ENCODE measurements at regions not wholly inside any gene's neighbourhood (a gene's known extent, or its start where the extent isn't known, plus 50 kb on each side); places are given as distances from the start of the nearest gene placed in this dataset.
"Not testable (repeated sequence)": the region's sequence is repeated elsewhere in the genome, so short reads cannot be mapped to it uniquely, and the experiment has no call there.

- DNase-seq (ENCODE audit: low spot score) = no peak
- intact Hi-C loops (cut with DNase I) = no loop called here
Observed at GRCh38 chr6:76634695-76635094, 562.2 kb upstream of the IMPG1 start.

- no peak for DNase-seq (ENCODE audit: low spot score)
- intact Hi-C loops (cut with DNase I) = no loop called here
Observed at GRCh38 chr6:76633259-76633658, 560.8 kb upstream of the IMPG1 start.

GRCh38 chr6:76631622-76632021 is 559.2 kb upstream of the IMPG1 start:
- intact Hi-C loops (cut with DNase I) = no loop called here
- no peak for DNase-seq (ENCODE audit: low spot score)

- no peak for DNase-seq (ENCODE audit: low spot score)
- intact Hi-C loops (cut with DNase I) = no loop called here
Observed at GRCh38 chr6:76615395-76615794, 542.9 kb upstream of the IMPG1 start.

- intact Hi-C loops (cut with DNase I) = no loop called here
- no peak for DNase-seq (ENCODE audit: low spot score)
Observed at GRCh38 chr6:76612954-76613353, 540.5 kb upstream of the IMPG1 start.

- intact Hi-C loops (cut with DNase I) = no loop called here
- no peak for DNase-seq (ENCODE audit: low spot score)
Observed at GRCh38 chr6:76609160-76609559, 536.7 kb upstream of the IMPG1 start.

- DNase-seq (ENCODE audit: low spot score) = no peak
- intact Hi-C loops (cut with DNase I) = no loop called here
Observed at GRCh38 chr6:76594109-76594508, 521.6 kb upstream of the IMPG1 start.

GRCh38 chr6:76593668-76594067 is 521.2 kb upstream of the IMPG1 start:
- intact Hi-C loops (cut with DNase I) = no loop called here
- no peak for DNase-seq (ENCODE audit: low spot score)

GRCh38 chr6:76592566-76592965 is 520.1 kb upstream of the IMPG1 start:
- intact Hi-C loops (cut with DNase I) = no loop called here
- no peak for DNase-seq (ENCODE audit: low spot score)

GRCh38 chr6:76587271-76587670 is 514.8 kb upstream of the IMPG1 start:
- no peak for DNase-seq (ENCODE audit: low spot score)
- intact Hi-C loops (cut with DNase I) = no loop called here

- intact Hi-C loops (cut with DNase I) = no loop called here
- no peak for DNase-seq (ENCODE audit: low spot score)
Observed at GRCh38 chr6:76584121-76584520, 511.7 kb upstream of the IMPG1 start.

- no peak for DNase-seq (ENCODE audit: low spot score)
- intact Hi-C loops (cut with DNase I) = no loop called here
Observed at GRCh38 chr6:76578746-76579145, 506.3 kb upstream of the IMPG1 start.

GRCh38 chr6:76574746-76575145 is 502.3 kb upstream of the IMPG1 start:
- intact Hi-C loops (cut with DNase I) = no loop called here

GRCh38 chr6:76565932-76566331 is 493.5 kb upstream of the IMPG1 start:
- intact Hi-C loops (cut with DNase I) = no loop called here

More at GRCh38 chr6:76574746-76575145, 502.3 kb upstream of the IMPG1 start:
- no peak for DNase-seq (ENCODE audit: low spot score)

GRCh38 chr6:76562371-76562770 is 489.9 kb upstream of the IMPG1 start:
- intact Hi-C loops (cut with DNase I); DNase-seq (ENCODE audit: low spot score): not testable (repeated sequence)

More at GRCh38 chr6:76565932-76566331, 493.5 kb upstream of the IMPG1 start:
- DNase-seq (ENCODE audit: low spot score) = no peak

GRCh38 chr6:76560851-76561755 is 488.6 kb upstream of the IMPG1 start:
- DNase-seq (ENCODE audit: low spot score); intact Hi-C loops (cut with DNase I): not testable (repeated sequence)

- intact Hi-C loops (cut with DNase I) = no loop called here
- DNase-seq (ENCODE audit: low spot score) = no peak
Observed at GRCh38 chr6:76553256-76553655, 480.8 kb upstream of the IMPG1 start.

- intact Hi-C loops (cut with DNase I) = no loop called here
- DNase-seq (ENCODE audit: low spot score) = no peak
Observed at GRCh38 chr6:76552268-76552667, 479.8 kb upstream of the IMPG1 start.

GRCh38 chr6:76533661-76534060 is 461.2 kb upstream of the IMPG1 start:
- no peak for DNase-seq (ENCODE audit: low spot score)
- intact Hi-C loops (cut with DNase I) = no loop called here

GRCh38 chr6:76532647-76533046 is 460.2 kb upstream of the IMPG1 start:
- no peak for DNase-seq (ENCODE audit: low spot score)
- intact Hi-C loops (cut with DNase I) = no loop called here

GRCh38 chr6:76518443-76518842 is 446.0 kb upstream of the IMPG1 start:
- intact Hi-C loops (cut with DNase I) = no loop called here
- DNase-seq (ENCODE audit: low spot score) = no peak
